ENCODE measurements at regions not wholly inside any gene's neighbourhood (a gene's known extent, or its start where the extent isn't known, plus 50 kb on each side); places are given as distances from the start of the nearest gene placed in this dataset.

DNA sequence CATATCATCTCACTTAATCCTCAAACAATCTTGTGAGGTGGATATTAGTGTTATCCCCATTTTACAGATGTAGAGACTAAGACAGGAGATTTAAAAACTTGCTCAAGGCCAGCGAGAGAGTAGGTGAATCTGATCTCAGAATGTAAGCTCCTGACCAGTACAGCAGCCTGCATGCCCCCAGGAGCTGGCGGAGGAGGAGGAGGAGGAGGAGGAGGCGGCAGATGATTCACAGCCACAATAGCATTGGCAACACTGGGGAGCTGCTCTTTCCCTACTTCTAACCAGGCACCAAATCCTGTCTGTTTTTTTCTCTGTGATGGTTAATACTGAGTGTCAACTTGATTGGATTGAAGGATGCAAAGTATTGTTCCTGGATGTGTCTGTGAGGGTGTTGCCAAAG, 243.2 kb downstream of the ATG4C start:
- H3K4me3 ChIP-seq (ENCODE audit: low read depth, low read length): no peak overlapping the region
- TF ChIP-seq, protein P1, sequence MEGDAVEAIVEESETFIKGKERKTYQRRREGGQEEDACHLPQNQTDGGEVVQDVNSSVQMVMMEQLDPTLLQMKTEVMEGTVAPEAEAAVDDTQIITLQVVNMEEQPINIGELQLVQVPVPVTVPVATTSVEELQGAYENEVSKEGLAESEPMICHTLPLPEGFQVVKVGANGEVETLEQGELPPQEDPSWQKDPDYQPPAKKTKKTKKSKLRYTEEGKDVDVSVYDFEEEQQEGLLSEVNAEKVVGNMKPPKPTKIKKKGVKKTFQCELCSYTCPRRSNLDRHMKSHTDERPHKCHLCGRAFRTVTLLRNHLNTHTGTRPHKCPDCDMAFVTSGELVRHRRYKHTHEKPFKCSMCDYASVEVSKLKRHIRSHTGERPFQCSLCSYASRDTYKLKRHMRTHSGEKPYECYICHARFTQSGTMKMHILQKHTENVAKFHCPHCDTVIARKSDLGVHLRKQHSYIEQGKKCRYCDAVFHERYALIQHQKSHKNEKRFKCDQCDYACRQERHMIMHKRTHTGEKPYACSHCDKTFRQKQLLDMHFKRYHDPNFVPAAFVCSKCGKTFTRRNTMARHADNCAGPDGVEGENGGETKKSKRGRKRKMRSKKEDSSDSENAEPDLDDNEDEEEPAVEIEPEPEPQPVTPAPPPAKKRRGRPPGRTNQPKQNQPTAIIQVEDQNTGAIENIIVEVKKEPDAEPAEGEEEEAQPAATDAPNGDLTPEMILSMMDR (IDR thresholded peaks at IDR 0.05; ENCODE audit: low read depth, low read length, missing control alignments): no peak
- no peak for DNase-seq (ENCODE audit: low read depth)

DNA sequence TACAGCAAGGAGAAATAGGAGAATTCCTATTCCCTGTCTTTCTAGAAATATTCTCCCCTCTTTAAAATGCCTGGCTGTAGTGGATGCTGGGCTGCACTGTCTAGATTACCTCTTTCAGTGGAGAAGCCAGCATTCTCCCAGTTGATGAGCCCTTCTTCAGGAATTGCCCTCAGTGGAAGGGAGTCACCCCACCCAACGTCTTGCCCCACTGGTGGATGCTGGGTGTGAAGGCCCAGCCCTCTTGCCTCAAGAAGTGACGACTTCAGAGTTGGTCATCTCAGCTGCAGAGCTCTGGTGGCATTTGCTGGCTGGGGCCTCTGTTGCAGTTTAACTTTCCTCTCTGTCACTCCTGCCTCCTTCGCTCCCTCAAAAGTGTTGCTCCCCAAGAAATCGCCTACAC, 248.2 kb downstream of the ATG4C start:
- TF ChIP-seq, protein P1 (IDR thresholded peaks at IDR 0.05; ENCODE audit: low read depth, low read length, missing control alignments): no peak
- DNase-seq (ENCODE audit: low read depth): no peak
- no peak overlapping the region for H3K4me3 ChIP-seq (ENCODE audit: low read depth, low read length)

DNA sequence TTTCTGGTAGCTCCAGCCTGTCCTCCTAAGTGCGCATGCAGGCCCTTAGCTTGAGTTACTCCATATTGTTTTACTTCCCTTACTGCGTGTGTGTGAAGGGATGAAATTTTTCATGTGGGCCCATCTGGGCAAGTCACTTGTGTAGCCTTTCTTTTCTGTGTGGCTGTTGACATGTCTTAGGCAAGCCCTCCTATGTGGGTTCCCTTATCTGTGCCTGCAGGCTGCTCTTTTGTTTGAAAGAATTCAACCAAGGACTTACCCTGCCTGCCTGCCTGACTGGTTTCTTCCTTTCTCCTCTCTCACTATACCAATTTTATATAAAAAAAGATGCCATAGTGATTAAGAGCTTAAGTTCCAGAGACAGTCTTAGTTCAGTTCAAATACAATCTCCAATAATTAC, 249.3 kb downstream of the ATG4C start:
- DNase-seq (ENCODE audit: low read depth): no peak
- no peak overlapping the region for H3K4me3 ChIP-seq (ENCODE audit: low read depth, low read length)
- TF ChIP-seq, protein P1 (IDR thresholded peaks at IDR 0.05; ENCODE audit: low read depth, low read length, missing control alignments): no peak

DNA sequence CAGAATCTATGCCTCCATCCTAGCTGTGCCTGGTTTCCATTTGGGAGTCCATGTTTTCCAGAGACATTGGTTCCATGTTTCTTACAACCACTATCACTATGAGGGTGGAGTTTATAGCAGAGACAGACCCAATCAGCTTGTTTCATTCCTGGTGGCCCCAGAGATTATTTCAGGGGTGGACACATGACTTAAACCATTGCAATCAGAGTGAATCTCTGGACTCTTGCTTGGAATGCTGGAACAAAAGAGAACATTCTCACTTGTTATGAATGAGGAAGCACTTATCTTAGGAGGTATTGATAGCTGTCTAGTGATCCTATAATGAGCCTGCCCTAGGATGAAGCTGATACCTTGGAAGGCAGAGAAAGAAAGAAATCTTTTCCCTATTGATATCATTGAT, 250.3 kb downstream of the ATG4C start:
- DNase-seq (ENCODE audit: low read depth): no peak
- no peak overlapping the region for H3K4me3 ChIP-seq (ENCODE audit: low read depth, low read length)
- TF ChIP-seq, protein P1 (IDR thresholded peaks at IDR 0.05; ENCODE audit: low read depth, low read length, missing control alignments): no peak

- no peak for DNase-seq (ENCODE audit: low read depth)
- no peak overlapping the region for H3K4me3 ChIP-seq (ENCODE audit: low read depth, low read length)
- TF ChIP-seq, protein P1 (IDR thresholded peaks at IDR 0.05; ENCODE audit: low read depth, low read length, missing control alignments): no peak
Measured at GRCh38 chr1:63038586-63038985, 254.7 kb downstream of the ATG4C start.

DNA sequence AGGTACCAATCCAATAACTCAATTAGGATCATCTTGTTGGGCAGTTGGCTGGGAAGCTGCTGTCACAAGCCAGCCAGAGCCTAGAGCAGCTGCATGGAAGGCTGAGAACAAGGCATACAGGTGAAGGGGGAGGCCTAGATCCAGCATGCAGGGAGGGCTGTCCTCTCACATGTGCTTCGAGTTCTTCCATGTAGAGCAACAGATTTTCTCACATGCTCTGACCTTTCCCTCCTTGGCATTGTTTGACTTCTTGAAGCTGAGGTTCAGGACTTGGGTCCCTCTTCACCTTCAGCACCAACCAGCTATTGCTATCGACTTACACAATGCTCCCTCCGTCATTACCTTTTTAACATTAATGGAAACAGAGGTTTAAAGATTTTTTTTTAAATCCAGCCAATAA, 257.7 kb downstream of the ATG4C start:
- TF ChIP-seq, protein P1 (IDR thresholded peaks at IDR 0.05; ENCODE audit: low read depth, low read length, missing control alignments): no peak
- no peak overlapping the region for H3K4me3 ChIP-seq (ENCODE audit: low read depth, low read length)
- no peak for DNase-seq (ENCODE audit: low read depth)

DNA sequence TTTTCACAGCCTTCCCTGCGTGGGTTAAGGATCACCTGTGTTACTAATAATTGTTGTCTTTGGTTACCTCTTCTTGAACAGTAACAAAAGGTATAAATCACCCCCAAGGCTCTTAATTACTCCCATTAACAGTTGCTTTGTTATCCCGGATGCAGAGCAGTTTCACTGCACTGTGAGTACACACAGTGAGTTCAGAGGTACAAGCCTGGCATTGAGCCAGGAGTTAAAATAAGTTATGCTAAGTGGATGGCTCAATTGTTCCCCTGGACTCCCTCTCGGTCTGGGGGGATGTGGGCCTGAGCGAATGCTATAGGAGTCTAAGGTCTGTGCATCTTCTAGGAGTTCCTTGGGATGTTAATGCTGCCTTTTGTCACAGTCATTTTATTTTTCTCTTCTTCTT, 258.3 kb downstream of the ATG4C start:
- no peak overlapping the region for H3K4me3 ChIP-seq (ENCODE audit: low read depth, low read length)
- no peak for DNase-seq (ENCODE audit: low read depth)
- TF ChIP-seq, protein P1 (IDR thresholded peaks at IDR 0.05; ENCODE audit: low read depth, low read length, missing control alignments): no peak
